GM12874 (cell line): ENCODE measurements at regions not wholly inside any gene's neighbourhood (a gene's known extent, or its start where the extent isn't known, plus 50 kb on each side); places are given as distances from the start of the nearest gene placed in this dataset.

Source experiments
- CTCF ChIP-seq: IDR thresholded peaks from 2 replicates; pipeline ENCODE4 v1.5.1; 2011; ENCODE audit warnings: low read depth, mild to moderate bottlenecking, control low read depth, low read length, moderate library complexity; ENCODE audit not compliant: insufficient read depth

DNA sequence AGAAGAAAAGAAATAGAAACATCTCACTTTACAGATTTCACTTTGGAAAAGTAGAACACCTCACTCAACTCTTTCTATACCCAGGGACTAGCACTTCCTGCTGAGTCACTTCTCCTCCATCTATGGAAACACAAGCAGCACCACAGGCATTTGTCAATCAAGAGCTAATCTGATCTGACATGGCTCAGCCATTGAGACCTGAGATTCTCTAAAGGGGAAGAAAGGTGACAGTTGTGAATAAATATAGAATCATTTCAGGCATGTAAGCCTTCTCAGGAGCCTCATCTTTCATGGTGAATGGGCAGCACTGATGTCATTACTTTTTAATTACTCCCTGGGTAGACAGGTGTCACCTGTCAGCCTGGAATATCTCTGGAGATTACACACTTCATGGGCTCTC, 559.8 kb downstream of the HINT1 start:
- TF ChIP-seq CTCF, result no peak

DNA sequence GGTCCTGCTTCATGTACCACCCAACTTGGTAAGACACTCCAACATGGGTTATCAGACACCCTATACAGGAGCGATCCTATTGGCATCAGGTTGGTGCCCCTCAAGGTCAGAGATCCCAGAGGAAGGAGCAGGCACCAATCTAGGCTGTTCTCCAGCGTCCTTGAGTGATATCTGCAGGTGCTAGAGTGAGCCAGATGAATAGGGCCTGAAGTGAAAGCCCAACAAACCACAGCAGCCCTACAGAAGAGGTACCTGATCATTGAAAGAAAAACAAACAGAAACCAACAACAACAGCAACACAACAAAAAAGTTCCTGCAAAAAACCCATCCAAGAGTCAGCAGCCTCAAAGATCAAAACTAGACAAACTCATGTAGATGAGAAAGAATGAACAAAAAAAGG, 584.8 kb downstream of the HINT1 start:
- no peak for TF ChIP-seq CTCF

DNA sequence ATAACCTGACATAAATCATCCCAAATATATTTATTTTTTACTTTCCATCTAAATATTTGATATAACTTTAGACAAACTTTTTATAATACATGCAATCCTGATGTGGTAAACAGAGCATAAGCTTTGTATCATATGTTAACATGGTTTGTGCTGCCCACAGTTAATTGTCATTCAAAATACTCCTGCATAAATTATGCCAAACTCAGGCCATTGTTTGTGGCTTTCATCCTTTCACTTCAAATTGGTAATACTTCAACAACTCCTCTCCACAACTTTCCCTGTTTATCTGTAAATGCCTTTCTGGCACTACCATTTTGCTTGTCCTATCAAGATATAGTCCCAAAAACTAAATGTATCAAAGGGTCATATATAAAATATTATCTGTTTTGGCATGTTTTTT, 586.7 kb downstream of the HINT1 start:
- TF ChIP-seq CTCF, result no peak

GRCh38 chr5:130571076-130571475, 594.0 kb downstream of the HINT1 start:
- no peak for TF ChIP-seq CTCF

DNA sequence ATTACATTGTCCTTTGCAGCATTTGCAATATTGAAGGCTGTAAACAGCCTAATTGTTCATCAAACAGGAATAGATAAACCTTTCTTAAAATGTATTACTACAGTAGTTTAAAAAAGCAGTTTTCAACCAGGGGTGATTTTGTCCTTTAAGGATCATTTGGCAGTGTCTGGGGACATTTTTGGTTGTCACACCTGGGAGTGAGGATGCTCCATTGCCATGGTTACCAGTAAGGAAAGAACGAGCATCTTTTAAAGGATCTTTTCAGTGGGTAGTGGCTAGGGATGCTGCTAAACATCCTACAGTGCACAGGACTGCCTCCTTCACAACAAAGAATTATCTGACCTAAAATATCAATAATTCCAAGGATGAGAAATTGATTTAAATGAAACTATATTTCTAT, 596.3 kb downstream of the HINT1 start:
- TF ChIP-seq CTCF, result no peak

- TF ChIP-seq CTCF, result no peak
These were observed 609.6 kb downstream of the HINT1 start for GRCh38 chr5:130555429-130555828.

DNA sequence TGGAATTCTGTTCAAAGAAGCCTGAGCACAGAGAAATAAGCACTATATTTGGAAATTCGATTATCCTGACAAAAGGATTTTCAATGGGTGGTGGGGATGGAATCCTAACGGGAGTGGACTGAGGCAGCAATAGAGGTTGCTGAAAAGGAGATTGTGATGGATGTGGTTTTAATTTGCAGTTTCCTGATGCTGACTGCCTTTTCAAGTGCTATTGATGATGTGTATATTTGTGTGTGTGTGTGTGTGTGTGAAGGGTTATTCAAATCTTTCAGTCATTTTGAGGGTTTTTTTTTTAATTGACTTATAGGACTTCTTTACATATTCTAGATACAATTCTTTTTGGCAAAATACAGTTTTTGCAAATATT, 614.5 kb downstream of the HINT1 start:
- no peak for TF ChIP-seq CTCF
